Stomach (tissue), 8 donors: ENCODE measurements at regions not wholly inside any gene's neighbourhood (a gene's known extent, or its start where the extent isn't known, plus 50 kb on each side); places are given as distances from the start of the nearest gene placed in this dataset.

ENCODE experiments used
- DNase-seq, 2 donors: peaks; one replicate each; pipeline versions ENCODE4 v3.0.0 to v3.0.0-alpha.2; 2013 to 2019
- H3K27ac ChIP-seq, 5 donors: fragments of 200-600 bp in 4 of 5; sonication (generic) in 4 of 5; one replicate each; pipeline ENCODE4 v1.5.1; 2013 to 2019; ENCODE audit warnings: mild to moderate bottlenecking in 1 of 5, moderate library complexity in 1 of 5
- H3K27me3 ChIP-seq, 3 donors: fragments of 200-600 bp; sonication (generic); one replicate each; pipeline ENCODE4 v1.5.1; 2017 to 2019; ENCODE audit warnings: mixed run types in 1 of 3
- H3K36me3 ChIP-seq, 4 donors: fragments of 200-600 bp; sonication (generic); 1 replicate in 3 of 4; 2 replicates in 1 of 4; pipeline ENCODE4 v1.5.1; 2016 to 2019
- H3K4me1 ChIP-seq, 4 donors: fragments of 200-600 bp; sonication (generic); one replicate each; pipeline ENCODE4 v1.5.1; 2016 to 2019
- H3K4me3 ChIP-seq, 4 donors: fragments of 200-600 bp; sonication (generic) in 3 of 4; one replicate each; pipeline ENCODE4 v1.5.1; 2016 to 2019; ENCODE audit warnings: mild to moderate bottlenecking in 1 of 4
- H3K9me3 ChIP-seq, 4 donors: fragments of 200-600 bp; sonication (generic); one replicate each; pipeline ENCODE4 v1.5.1; 2016 to 2019
- EP300 ChIP-seq: sonication (generic); formaldehyde crosslinking; IDR thresholded peaks from one replicate; pipeline ENCODE4 v1.6.1; 2017; ENCODE audit warnings: antibody characterized with exemption
- POLR2A ChIP-seq, 4 donors: fragments of 450-650 bp; IDR thresholded peaks; one replicate each; pipeline ENCODE4 v1.6.1; 2016; ENCODE audit warnings: antibody characterized with exemption in 4 of 4, control low read depth in 2 of 4, mild to moderate bottlenecking in 1 of 4, moderate library complexity in 1 of 4
- POLR2AphosphoS5 ChIP-seq, 3 donors: sonication (generic); formaldehyde crosslinking; IDR thresholded peaks; one replicate each; pipeline ENCODE4 v1.6.1; 2016; ENCODE audit warnings: antibody characterized with exemption in 3 of 3
- WGBS, 5 donors: extraction: QIAGEN DNeasy Blood & Tissue Kit in 3 of 5; methylation state at CpG; one replicate each; pipeline versions ENCODE4 v1.1.5 to v1.1.7; 2013 to 2018; 5-methylcytosine and 5-hydroxymethylcytosine counted together
- intact Hi-C: fragments of 100-400 bp; cut with DNase I; formaldehyde crosslinking; loops from one replicate; pipeline ENCODE4 v1.15.1; 2023; ENCODE audit warnings: low total_unique reads
- TF ChIP-seq, protein P1 (sequence below), 7 experiments: fragments of 450-650 bp in 4 of 7; fragments of 200-600 bp in 3 of 7; sonication (generic) in 3 of 7; IDR thresholded peaks; one replicate each; pipeline ENCODE4 v1.5.1; 2016 to 2019; ENCODE audit warnings: antibody characterized with exemption in 7 of 7, control low read depth in 2 of 7, mild to moderate bottlenecking in 1 of 7
- donor health status: healthy with polysubstance abuse.
- donor health status: Bipolar disorder and iron deficiency.
- donor health status: healthy.

DNA sequence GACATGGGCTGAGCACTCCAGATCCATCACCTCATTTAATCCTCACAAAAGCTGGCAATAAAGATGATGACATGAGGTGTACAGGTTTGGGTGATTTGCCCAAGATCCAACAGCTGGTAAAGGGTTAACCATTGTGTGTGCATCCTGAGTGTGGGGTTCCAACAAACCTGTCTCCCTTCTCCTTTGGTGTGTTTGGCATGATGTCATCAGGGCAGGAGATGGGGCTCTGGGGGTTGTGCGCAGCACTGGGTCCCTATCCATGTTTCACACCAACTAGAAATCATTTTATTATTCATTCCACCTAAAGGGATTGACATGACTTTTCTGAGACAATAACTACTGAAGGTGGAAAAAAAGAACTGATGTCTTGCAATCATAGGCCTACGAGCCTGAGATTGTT lies 452.5 kb downstream of the SIPA1L2 start:
- WGBS, 5 donors: 89 to 95% (median 93%) methylated on average over 2 of the region's 2 CpGs
- no peak for DNase-seq
- H3K36me3 ChIP-seq: no peaks in the 10 kb centered on the region
- H3K9me3 ChIP-seq: no peaks in the 10 kb centered on the region
- intact Hi-C loops: no loop called here
- no peak overlapping the region for H3K27ac ChIP-seq
- H3K4me1 ChIP-seq: peaks cover 0 to 5% (median 0%) of the 10 kb centered on the region in 4 donors
- no peak overlapping the region for H3K4me3 ChIP-seq
- no peaks in the 10 kb centered on the region for H3K27me3 ChIP-seq
- TF ChIP-seq EP300 (no peak), POLR2A (IDR thresholded peaks at IDR 0.05) (no peak), POLR2AphosphoS5 (IDR thresholded peaks at IDR 0.05) (no peak)
- TF ChIP-seq, protein P1, sequence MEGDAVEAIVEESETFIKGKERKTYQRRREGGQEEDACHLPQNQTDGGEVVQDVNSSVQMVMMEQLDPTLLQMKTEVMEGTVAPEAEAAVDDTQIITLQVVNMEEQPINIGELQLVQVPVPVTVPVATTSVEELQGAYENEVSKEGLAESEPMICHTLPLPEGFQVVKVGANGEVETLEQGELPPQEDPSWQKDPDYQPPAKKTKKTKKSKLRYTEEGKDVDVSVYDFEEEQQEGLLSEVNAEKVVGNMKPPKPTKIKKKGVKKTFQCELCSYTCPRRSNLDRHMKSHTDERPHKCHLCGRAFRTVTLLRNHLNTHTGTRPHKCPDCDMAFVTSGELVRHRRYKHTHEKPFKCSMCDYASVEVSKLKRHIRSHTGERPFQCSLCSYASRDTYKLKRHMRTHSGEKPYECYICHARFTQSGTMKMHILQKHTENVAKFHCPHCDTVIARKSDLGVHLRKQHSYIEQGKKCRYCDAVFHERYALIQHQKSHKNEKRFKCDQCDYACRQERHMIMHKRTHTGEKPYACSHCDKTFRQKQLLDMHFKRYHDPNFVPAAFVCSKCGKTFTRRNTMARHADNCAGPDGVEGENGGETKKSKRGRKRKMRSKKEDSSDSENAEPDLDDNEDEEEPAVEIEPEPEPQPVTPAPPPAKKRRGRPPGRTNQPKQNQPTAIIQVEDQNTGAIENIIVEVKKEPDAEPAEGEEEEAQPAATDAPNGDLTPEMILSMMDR (IDR thresholded peaks at IDR 0.05): no peak

DNA sequence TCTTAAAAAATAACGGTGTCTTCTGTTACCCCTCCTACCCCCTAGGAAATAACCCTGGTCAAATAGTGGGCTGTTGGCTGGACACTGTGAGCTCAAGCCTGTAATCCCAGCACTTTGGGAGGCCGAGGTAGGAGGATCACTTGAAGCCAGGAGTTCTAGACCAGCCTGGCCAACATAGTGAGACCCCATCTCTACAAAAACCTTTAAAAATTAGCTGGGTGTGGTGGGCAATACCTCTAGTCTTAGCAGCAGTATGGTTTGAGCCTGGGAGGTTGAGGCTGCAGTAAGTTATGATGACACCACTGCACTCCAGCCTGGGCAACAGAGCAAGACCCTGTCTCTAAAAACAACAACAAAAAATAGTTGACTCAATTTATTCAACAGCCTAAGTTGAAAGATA lies 453.7 kb downstream of the SIPA1L2 start:
- peaks cover 0 to 5% (median 0%) of the 10 kb centered on the region in 4 donors for H3K4me1 ChIP-seq
- no peak for TF ChIP-seq EP300
- no peak for TF ChIP-seq POLR2A (IDR thresholded peaks at IDR 0.05)
- TF ChIP-seq, protein P1 (IDR thresholded peaks at IDR 0.05): no peak
- no peak for TF ChIP-seq POLR2AphosphoS5 (IDR thresholded peaks at IDR 0.05)
- no peaks in the 10 kb centered on the region for H3K9me3 ChIP-seq
- intact Hi-C loops: no loop called here
- 80 to 92% (median 90%) methylated on average over 2 of the region's 2 CpGs for WGBS, 5 donors
- DNase-seq: no peak
- H3K4me3 ChIP-seq: no peak overlapping the region
- no peaks in the 10 kb centered on the region for H3K27me3 ChIP-seq
- H3K36me3 ChIP-seq: no peaks in the 10 kb centered on the region
- H3K27ac ChIP-seq: no peak overlapping the region

DNA sequence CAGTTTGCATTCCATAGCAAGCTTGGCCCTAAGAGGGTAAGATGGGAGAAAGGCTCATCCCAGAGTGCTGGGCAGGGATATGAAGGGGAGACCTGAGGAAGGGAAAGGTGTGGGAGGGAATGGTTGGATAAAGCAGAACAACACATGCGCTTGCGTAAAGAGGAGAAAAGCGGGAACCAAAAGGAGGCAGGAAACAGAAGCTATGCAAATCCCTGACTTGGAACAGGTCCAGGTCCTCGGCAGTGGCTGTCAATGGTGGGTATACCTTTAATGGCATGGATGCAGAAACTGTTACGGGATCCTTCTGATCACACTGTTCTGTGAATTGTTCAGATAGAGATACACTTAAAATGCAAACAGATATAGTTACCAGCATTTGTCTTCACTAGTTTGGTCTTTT lies 455.6 kb downstream of the SIPA1L2 start:
- WGBS, 5 donors: 41 to 66% (median 56%) methylated on average over 5 of the region's 5 CpGs
- H3K4me3 ChIP-seq: no peak overlapping the region
- no peak for TF ChIP-seq EP300
- TF ChIP-seq, protein P1 (IDR thresholded peaks at IDR 0.05): no peak
- no peak for TF ChIP-seq POLR2A (IDR thresholded peaks at IDR 0.05)
- TF ChIP-seq POLR2AphosphoS5 (IDR thresholded peaks at IDR 0.05): no peak
- DNase-seq: peak in 1 of 2 donors; percentile 39
- intact Hi-C loops: no loop called here
- H3K4me1 ChIP-seq: no peaks in the 10 kb centered on the region
- H3K27me3 ChIP-seq: no peaks in the 10 kb centered on the region
- H3K9me3 ChIP-seq: no peaks in the 10 kb centered on the region
- H3K36me3 ChIP-seq: no peaks in the 10 kb centered on the region
- no peak overlapping the region for H3K27ac ChIP-seq

GRCh38 chr1:232172563-232172962 lies 457.4 kb downstream of the SIPA1L2 start:
- no peak for TF ChIP-seq POLR2A (IDR thresholded peaks at IDR 0.05)
- TF ChIP-seq EP300: no peak
- TF ChIP-seq POLR2AphosphoS5 (IDR thresholded peaks at IDR 0.05): no peak
- TF ChIP-seq, protein P1 (IDR thresholded peaks at IDR 0.05): no peak
- Histone ChIP-seq H3K27me3 (no peaks in the 10 kb centered on the region), H3K27ac (no peak overlapping the region), H3K4me1 (no peaks in the 10 kb centered on the region), H3K9me3 (no peaks in the 10 kb centered on the region), H3K36me3 (no peaks in the 10 kb centered on the region), H3K4me3 (no peak overlapping the region)
- no peak for DNase-seq
- WGBS, 5 donors: 44 to 61% (median 52%) methylated on average over 4 of the region's 4 CpGs
- intact Hi-C loops: no loop called here
